Endothelial cell (in vitro differentiated cells): ENCODE measurements at regions not wholly inside any gene's neighbourhood (a gene's known extent, or its start where the extent isn't known, plus 50 kb on each side); places are given as distances from the start of the nearest gene placed in this dataset.

Experiments used
- DNase-seq: peaks from one replicate; pipeline ENCODE4 v3.0.0; 2021; ENCODE audit warnings: low spot score
- H3K27ac Mint-ChIP-seq: one replicate; pipeline ENCODE4 v1.8.0; 2021; ENCODE audit warnings: mixed read lengths, inconsistent platforms; ENCODE audit not compliant: unreplicated experiment
- H3K27me3 Mint-ChIP-seq: one replicate; pipeline ENCODE4 v1.8.0; 2021; ENCODE audit warnings: mild to moderate bottlenecking, moderate library complexity, mixed read lengths, inconsistent platforms; ENCODE audit not compliant: unreplicated experiment
- H3K36me3 Mint-ChIP-seq: one replicate; pipeline ENCODE4 v1.8.0; 2021; ENCODE audit warnings: mild to moderate bottlenecking, low read depth, mixed read lengths, inconsistent platforms; ENCODE audit not compliant: unreplicated experiment
- H3K4me1 Mint-ChIP-seq: one replicate; pipeline ENCODE4 v1.8.0; 2021; ENCODE audit warnings: mild to moderate bottlenecking, mixed read lengths, inconsistent platforms; ENCODE audit not compliant: unreplicated experiment
- H3K4me3 Mint-ChIP-seq: one replicate; pipeline ENCODE4 v1.8.0; 2021; ENCODE audit warnings: mild to moderate bottlenecking, mixed read lengths, inconsistent platforms; ENCODE audit not compliant: unreplicated experiment
- H3K9me3 Mint-ChIP-seq: one replicate; pipeline ENCODE4 v1.8.0; 2021; ENCODE audit warnings: mixed read lengths, inconsistent platforms; ENCODE audit not compliant: unreplicated experiment
- CTCF ChIP-seq: fragments of 200-600 bp; sonication (generic); IDR thresholded peaks from one replicate; pipeline ENCODE4 v1.5.0; 2021; ENCODE audit warnings: antibody characterized with exemption; ENCODE audit not compliant: unreplicated experiment

DNA sequence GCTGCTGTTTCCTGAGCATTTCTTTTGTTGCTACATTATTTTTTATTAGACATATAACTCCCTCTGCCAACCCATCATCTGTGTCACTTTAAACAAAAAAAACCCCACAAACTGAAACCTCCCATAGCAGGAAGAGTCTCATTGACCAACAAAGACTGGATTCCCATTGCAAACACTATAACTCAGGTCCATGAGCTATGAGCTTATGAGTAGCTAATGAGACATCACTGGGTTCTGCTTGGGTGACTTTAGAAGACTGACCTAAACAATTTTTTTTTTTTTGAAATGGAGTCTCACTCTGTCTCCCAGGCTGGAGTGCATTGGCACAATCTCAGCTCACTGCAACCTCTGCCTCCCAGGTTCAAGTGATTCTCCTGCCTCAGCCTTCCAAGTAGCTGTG, 212.8 kb downstream of the LTN1 start:
- no peaks in the 10 kb centered on the region for H3K27me3 Mint-ChIP-seq
- H3K4me1 Mint-ChIP-seq = no peaks in the 10 kb centered on the region
- H3K36me3 Mint-ChIP-seq = no peaks in the 10 kb centered on the region
- H3K27ac Mint-ChIP-seq = no peak overlapping the region
- H3K4me3 Mint-ChIP-seq = no peak overlapping the region
- H3K9me3 Mint-ChIP-seq = no peaks in the 10 kb centered on the region
- TF ChIP-seq CTCF = no peak
- no peak for DNase-seq

- no peaks in the 10 kb centered on the region for H3K27me3 Mint-ChIP-seq
- no peak for DNase-seq
- H3K9me3 Mint-ChIP-seq = no peaks in the 10 kb centered on the region
- H3K4me3 Mint-ChIP-seq = no peak overlapping the region
- H3K36me3 Mint-ChIP-seq = no peaks in the 10 kb centered on the region
- H3K4me1 Mint-ChIP-seq = no peaks in the 10 kb centered on the region
- TF ChIP-seq CTCF = no peak
- no peak overlapping the region for H3K27ac Mint-ChIP-seq
Observed at GRCh38 chr21:28776251-28776650, 216.4 kb downstream of the LTN1 start.

DNA sequence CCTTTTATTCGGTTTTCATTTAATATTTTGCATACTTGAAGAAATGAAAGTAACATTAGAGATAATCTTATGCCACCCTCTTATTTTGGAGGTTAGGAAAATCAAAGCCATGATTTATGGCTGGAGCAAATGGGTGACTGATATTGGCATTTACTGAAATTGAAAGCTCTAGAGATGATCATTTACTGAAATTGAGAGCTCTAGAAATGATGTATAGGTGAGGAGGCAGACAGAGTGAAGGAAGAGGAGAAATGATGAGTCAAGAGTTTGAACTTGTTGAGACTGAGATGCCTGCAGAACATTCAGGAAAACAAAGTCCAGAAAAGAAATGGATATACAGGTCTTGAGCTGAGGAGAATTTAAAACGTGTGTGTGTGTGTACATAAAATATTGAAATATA, 217.6 kb downstream of the LTN1 start:
- no peaks in the 10 kb centered on the region for H3K27me3 Mint-ChIP-seq

DNA sequence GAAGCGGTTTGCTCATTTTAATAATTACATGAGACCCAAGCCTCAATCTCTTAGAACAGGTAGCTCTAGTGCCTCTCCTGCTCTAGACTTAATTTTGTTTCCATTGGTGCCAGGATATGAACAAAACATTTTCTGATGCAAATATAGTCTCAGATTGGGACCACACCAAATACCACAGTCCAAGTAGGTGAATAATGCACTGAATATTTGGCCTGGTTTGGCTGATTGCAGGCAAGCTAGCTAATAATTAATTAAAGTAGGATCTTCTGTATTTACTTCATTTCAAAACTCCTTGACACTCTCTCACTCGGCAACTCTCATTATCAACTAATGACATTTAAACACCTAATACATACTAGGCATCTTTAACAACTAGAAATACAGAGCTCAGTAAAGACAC, 219.6 kb downstream of the LTN1 start:
- H3K4me3 Mint-ChIP-seq = no peak overlapping the region
- no peak overlapping the region for H3K27ac Mint-ChIP-seq
- H3K36me3 Mint-ChIP-seq = no peaks in the 10 kb centered on the region
- DNase-seq = no peak
- no peaks in the 10 kb centered on the region for H3K27me3 Mint-ChIP-seq
- no peak for TF ChIP-seq CTCF
- no peaks in the 10 kb centered on the region for H3K9me3 Mint-ChIP-seq
- H3K4me1 Mint-ChIP-seq = no peaks in the 10 kb centered on the region

More for the DNA sequence above, 217.6 kb downstream of the LTN1 start:
- no peak for DNase-seq
- no peak overlapping the region for H3K27ac Mint-ChIP-seq
- no peaks in the 10 kb centered on the region for H3K9me3 Mint-ChIP-seq
- H3K4me1 Mint-ChIP-seq = no peaks in the 10 kb centered on the region
- no peaks in the 10 kb centered on the region for H3K36me3 Mint-ChIP-seq
- H3K4me3 Mint-ChIP-seq = no peak overlapping the region
- no peak for TF ChIP-seq CTCF

GRCh38 chr21:28771790-28772501, 220.7 kb downstream of the LTN1 start:
- no peaks in the 10 kb centered on the region for H3K27me3 Mint-ChIP-seq
- H3K4me3 Mint-ChIP-seq = no peak overlapping the region
- H3K9me3 Mint-ChIP-seq = no peaks in the 10 kb centered on the region

More at GRCh38 chr21:28771790-28772501, 220.7 kb downstream of the LTN1 start:
- no peak overlapping the region for H3K27ac Mint-ChIP-seq
- no peak for TF ChIP-seq CTCF
- H3K36me3 Mint-ChIP-seq = no peaks in the 10 kb centered on the region
- no peak for DNase-seq
- H3K4me1 Mint-ChIP-seq = no peaks in the 10 kb centered on the region
